HFFc6 (cell line): ENCODE measurements at regions not wholly inside any gene's neighbourhood (a gene's known extent, or its start where the extent isn't known, plus 50 kb on each side); places are given as distances from the start of the nearest gene placed in this dataset.

Source experiments
- DNase-seq: peaks from one replicate; pipeline ENCODE4 v3.0.0-alpha.2; 2018
- H3K27ac Mint-ChIP-seq: 2 replicates; pipeline ENCODE4 v1.8.0; 2020; ENCODE audit warnings: mild to moderate bottlenecking, mixed read lengths
- H3K27me3 Mint-ChIP-seq: 2 replicates; pipeline ENCODE4 v1.8.0; 2021; ENCODE audit warnings: mild to moderate bottlenecking, moderate library complexity, mixed read lengths; ENCODE audit not compliant: insufficient read depth
- H3K36me3 Mint-ChIP-seq: 2 replicates; pipeline ENCODE4 v1.8.0; 2021; ENCODE audit warnings: low read depth, mixed read lengths
- H3K4me1 Mint-ChIP-seq: 2 replicates; pipeline ENCODE4 v1.8.0; 2020; ENCODE audit warnings: low read depth, mixed read lengths
- H3K4me3 Mint-ChIP-seq: 2 replicates; pipeline ENCODE4 v1.8.0; 2020; ENCODE audit warnings: mild to moderate bottlenecking, moderate library complexity, mixed read lengths
- H3K9me3 Mint-ChIP-seq: 2 replicates; pipeline ENCODE4 v1.8.0; 2020; ENCODE audit warnings: mild to moderate bottlenecking, mixed read lengths
- TF ChIP-seq, protein P1 (sequence below): fragments of 200-600 bp; sonication (generic); IDR thresholded peaks from 2 replicates; pipeline ENCODE4 v1.5.0; 2021; ENCODE audit warnings: antibody characterized with exemption, mild to moderate bottlenecking

DNA sequence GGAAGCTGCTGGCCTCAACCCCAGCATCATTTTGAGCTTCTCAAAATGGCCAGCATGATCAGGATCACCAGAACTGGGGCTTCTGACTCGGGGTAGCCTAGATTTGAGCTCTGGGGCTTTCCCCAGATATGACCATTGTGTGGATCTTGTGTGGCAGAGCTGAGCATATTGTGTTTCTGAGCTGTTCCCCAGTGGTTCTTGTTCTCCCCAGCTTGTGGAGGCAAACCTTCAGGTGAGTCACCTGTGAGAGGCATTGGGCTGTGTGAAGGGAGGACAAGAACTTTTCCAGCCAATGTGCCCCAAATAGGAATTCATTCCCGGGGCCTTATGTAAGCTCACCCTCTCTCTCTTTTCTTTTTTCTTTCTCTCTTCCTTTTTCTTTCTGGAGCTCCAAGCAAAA is 80.7 kb upstream of the PITX1 start:
- H3K36me3 Mint-ChIP-seq, result no peaks in the 10 kb centered on the region
- no peaks in the 10 kb centered on the region for H3K4me1 Mint-ChIP-seq
- H3K27me3 Mint-ChIP-seq, result peaks cover 12% of the 10 kb centered on the region
- no peak overlapping the region for H3K27ac Mint-ChIP-seq
- TF ChIP-seq, protein P1, sequence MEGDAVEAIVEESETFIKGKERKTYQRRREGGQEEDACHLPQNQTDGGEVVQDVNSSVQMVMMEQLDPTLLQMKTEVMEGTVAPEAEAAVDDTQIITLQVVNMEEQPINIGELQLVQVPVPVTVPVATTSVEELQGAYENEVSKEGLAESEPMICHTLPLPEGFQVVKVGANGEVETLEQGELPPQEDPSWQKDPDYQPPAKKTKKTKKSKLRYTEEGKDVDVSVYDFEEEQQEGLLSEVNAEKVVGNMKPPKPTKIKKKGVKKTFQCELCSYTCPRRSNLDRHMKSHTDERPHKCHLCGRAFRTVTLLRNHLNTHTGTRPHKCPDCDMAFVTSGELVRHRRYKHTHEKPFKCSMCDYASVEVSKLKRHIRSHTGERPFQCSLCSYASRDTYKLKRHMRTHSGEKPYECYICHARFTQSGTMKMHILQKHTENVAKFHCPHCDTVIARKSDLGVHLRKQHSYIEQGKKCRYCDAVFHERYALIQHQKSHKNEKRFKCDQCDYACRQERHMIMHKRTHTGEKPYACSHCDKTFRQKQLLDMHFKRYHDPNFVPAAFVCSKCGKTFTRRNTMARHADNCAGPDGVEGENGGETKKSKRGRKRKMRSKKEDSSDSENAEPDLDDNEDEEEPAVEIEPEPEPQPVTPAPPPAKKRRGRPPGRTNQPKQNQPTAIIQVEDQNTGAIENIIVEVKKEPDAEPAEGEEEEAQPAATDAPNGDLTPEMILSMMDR, result no peak
- DNase-seq, result no peak
- no peak overlapping the region for H3K4me3 Mint-ChIP-seq
- no peaks in the 10 kb centered on the region for H3K9me3 Mint-ChIP-seq

DNA sequence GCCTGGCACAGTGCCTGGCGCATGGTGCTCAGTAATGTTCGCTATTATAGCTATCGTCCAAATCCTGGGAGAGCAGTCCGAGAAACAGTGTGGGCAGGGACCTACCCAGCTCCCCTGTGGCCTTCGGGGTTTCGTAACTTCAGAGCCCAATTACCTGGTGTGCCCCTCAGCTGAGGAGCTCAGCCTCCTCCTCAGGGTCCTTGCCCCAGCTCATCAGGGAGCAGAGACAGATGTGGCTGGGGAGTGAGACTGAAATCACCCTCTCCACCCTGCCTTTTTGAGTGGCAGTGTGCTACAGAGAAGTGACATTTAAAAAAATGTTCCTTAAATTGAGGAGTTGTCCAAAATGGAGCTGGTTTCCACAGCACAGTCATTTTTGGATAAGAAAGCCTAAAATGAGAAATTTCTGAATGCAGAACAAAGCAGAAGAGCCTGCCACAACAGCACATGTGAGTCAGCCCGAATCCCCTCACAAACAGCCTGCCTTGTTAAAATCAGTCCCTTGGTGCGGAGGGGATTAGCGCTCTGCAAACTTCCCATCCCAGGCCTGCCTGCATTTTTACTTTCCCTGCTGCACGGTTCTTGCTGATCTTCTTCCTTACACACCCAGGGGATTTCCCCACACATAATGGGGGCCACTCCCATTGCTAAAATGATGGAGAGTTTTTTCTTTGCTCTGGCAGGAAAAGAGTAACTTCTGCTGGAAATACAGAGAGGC is 78.1 kb upstream of the PITX1 start:
- TF ChIP-seq, protein P1, result no peak
- DNase-seq, result no peak
- Mint-ChIP-seq H3K4me3 (no peak overlapping the region), H3K4me1 (no peaks in the 10 kb centered on the region), H3K27me3 (peaks cover 13% of the 10 kb centered on the region), H3K36me3 (no peaks in the 10 kb centered on the region), H3K27ac (no peak overlapping the region), H3K9me3 (no peaks in the 10 kb centered on the region)

GRCh38 chr5:135110785-135111596 is 77.0 kb upstream of the PITX1 start:
- DNase-seq, result no peak
- Mint-ChIP-seq H3K9me3 (no peaks in the 10 kb centered on the region; the same call in 1 of the 2 replicates), H3K27ac (no peak overlapping the region), H3K4me1 (peaks cover 6% of the 10 kb centered on the region; the same call in 1 of the 2 replicates), H3K27me3 (peaks cover 13% of the 10 kb centered on the region), H3K36me3 (0 out of 2 replicates have a peak, but pooled peaks cover under 1% of the 10 kb centered on the region), H3K4me3 (no peak overlapping the region)
- TF ChIP-seq, protein P1, result no peak

- Mint-ChIP-seq H3K27me3 (peaks cover 10% of the 10 kb centered on the region), H3K27ac (no peak overlapping the region), H3K9me3 (no peaks in the 10 kb centered on the region; the same call in 1 of the 2 replicates), H3K4me1 (peaks cover 6% of the 10 kb centered on the region; the same call in 1 of the 2 replicates), H3K36me3 (peaks cover 5% of the 10 kb centered on the region; the same call in 1 of the 2 replicates), H3K4me3 (no peak overlapping the region)
- TF ChIP-seq, protein P1, result no peak
- no peak for DNase-seq
Measured at GRCh38 chr5:135108992-135109391, 75.0 kb upstream of the PITX1 start.

- no peak overlapping the region for H3K4me3 Mint-ChIP-seq
- H3K27me3 Mint-ChIP-seq, result peaks cover 9% of the 10 kb centered on the region
- peaks cover 5% of the 10 kb centered on the region; the same call in 1 of the 2 replicates for H3K36me3 Mint-ChIP-seq
- H3K9me3 Mint-ChIP-seq, result no peaks in the 10 kb centered on the region; the same call in 1 of the 2 replicates
- DNase-seq, result no peak
- TF ChIP-seq, protein P1, result no peak
- H3K4me1 Mint-ChIP-seq, result peaks cover 6% of the 10 kb centered on the region; the same call in 1 of the 2 replicates
- no peak overlapping the region for H3K27ac Mint-ChIP-seq
Measured at GRCh38 chr5:135108569-135108968, 74.5 kb upstream of the PITX1 start.
